Renal cortical epithelial cell (primary cell): ENCODE measurements at regions not wholly inside any gene's neighbourhood (a gene's known extent, or its start where the extent isn't known, plus 50 kb on each side); places are given as distances from the start of the nearest gene placed in this dataset.
"Not testable (repeated sequence)": the region's sequence is repeated elsewhere in the genome, so short reads cannot be mapped to it uniquely, and the experiment has no call there.

ENCODE experiments used
- DNase-seq: peaks from one replicate; pipeline ENCODE4 v3.0.0-alpha.2; 2011; ENCODE audit warnings: low read depth

DNA sequence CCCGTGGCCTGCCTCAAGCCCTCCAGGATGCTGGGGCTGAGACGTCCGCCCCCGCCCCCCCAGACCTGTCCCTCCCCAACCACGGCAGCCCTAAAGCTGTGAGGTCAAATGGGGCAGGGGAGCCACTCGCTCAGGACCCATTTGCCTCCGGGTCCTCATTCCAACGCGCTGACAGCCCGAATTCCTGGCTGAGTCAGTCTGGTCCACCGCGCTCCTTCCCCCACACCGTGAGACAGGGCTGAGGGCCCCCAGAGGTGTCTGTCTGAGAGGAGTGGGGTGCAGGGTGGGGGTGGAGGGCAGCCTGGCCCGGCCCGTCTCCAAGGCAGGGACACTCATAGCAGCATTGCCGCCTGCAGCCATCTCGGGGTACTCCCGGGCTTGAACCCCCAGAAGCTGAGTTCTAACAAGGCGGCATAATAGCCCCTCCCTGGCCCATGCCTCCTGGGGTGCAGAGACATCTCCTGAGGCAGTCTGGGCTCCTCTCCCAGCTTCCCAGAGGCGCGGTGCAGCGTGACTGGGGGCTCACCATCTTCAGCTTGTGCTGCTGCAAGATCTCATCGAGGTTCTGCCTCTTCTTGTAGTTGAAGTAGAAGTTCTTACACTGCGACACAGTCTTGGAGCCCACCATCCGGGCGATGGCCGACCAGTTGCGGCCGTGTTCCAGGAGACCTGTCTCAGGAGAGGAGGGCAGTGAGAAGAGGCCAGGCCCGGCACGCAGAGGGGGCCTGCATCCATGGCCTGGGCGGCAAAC lies 90.5 kb downstream of the RFLNA start:
- peak; percentile 46 for DNase-seq

DNA sequence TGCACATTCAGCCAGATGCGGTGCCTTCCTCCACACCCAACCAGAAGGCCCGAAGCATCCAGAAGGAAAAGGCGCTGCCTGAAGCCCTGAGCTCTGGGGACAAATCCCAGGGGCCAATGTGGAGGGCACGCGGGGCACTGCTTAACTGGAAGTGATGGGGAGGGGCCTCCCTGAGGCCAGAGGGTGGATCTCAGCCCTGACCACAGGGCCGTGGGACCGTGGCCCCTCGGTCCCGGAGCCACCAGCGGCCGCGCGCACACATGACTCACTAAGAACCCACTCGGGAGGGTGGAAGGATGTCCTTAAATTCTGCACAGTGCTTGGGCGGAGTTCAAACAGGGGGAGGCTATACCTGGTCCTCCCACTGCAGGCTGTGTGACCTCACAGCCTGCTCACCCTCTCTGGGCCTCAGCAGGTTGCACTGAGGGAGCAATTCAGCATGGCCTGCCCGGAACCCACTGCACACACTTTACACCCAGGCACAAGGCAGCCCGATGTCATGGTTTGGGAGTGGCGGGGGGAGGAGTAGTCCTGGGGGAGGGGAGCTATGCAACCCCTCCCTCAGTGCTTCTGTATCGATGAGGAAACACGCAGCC lies 89.5 kb downstream of the RFLNA start:
- no peak for DNase-seq

DNA sequence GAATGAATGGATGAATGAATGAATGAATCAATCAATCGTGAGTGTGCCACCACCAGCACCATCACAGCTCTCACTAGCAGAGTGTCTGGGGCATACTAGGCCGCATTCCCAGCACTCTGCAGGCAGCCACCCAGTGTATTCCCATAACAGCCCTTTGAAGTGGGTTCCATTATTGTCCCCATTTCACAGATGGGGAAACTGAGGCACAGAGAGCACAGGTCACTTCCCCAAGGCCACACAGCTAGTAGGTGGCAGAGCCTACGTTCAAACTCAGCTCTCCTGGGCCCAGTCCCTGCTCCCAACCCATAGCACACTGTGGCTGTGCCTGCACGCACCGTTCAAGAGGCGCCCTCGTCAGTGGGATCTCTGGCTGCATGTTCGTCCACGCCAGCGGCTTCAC lies 88.1 kb downstream of the RFLNA start:
- DNase-seq: no peak

- peak; percentile 46 for DNase-seq
These were observed 86.8 kb downstream of the RFLNA start for GRCh38 chr12:124381456-124382296.

DNA sequence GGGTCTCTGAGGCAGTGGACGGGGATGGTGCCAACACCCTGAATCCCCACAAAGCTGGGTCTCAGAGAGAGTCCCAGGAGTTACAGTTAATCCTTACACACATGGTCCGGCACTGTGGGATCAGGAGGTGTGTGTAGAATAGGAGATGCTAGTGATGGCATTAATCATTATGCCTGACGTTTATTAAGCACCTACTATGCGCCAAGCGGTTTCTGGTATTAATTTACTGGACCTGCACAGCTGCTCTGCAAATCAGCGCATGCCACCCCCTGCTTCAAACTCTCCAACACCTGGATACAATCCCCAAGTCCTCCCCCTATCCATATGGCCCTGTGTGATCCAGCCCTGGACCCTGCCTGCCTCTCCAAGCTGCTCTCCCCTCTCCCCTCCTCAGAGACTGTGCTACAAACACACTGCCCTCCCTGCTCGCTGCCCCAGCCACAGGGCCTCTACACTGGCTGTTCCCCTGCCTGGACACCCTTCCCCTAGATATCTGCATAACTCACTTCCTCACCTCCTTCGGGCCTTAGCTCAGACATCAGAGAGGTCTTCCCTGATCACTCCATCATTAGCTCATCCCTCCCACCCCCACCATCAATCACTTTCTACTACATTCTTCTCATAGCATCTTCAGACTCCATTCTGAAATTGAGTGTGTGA lies 86.0 kb downstream of the RFLNA start:
- DNase-seq: no peak

GRCh38 chr12:124379938-124380754 lies 85.3 kb downstream of the RFLNA start:
- DNase-seq: no peak

GRCh38 chr12:124379379-124379937 lies 84.6 kb downstream of the RFLNA start:
- DNase-seq: no peak

DNA sequence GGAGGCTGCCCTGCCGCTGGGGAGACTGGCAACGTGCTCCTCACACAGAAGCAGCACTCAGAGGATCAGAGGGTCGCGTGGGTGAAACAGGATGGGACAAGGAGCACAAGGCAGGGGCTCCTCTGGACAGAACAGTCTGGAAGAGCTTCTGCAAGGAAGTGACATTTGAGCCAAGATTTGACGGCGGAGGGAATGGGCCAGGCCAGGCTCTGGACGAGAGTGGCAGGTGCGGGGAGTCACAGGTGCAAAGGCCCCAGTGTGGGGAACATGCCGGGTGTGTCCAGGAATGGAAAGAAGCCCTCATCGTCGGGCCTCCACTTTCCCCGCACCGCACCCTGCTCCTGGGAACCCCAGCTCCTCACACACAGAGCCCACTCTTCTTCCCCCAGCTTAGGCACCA lies 84.0 kb downstream of the RFLNA start:
- DNase-seq: no peak

DNA sequence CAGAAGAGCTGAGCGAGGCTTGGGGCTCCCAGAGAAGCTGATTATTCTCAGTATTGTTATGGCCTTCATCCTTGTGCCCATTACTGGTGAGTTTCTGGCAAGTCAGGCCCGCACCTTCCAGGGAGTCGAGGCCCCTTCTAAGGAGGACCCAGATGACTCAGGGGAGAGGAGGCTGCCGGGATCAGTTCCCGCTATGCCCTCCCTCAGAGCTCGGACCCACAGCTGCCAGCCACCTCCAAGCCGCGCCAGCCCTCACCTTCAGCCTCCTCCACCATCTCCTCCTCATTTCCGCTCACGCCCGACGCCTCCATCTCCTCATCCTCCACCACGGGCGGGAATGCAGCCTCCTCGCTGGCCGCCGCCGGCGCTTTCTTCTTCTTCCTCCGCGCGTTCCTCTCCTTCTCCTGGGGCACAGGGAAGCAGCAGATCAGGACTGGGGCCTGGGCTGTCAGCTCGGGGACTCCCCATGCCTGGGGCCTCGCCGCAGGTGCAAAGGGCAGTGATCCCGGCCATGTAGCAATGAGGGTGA lies 83.2 kb downstream of the RFLNA start:
- no peak for DNase-seq

- no peak for DNase-seq
These were observed 81.5 kb downstream of the RFLNA start for GRCh38 chr12:124376435-124376834.

DNA sequence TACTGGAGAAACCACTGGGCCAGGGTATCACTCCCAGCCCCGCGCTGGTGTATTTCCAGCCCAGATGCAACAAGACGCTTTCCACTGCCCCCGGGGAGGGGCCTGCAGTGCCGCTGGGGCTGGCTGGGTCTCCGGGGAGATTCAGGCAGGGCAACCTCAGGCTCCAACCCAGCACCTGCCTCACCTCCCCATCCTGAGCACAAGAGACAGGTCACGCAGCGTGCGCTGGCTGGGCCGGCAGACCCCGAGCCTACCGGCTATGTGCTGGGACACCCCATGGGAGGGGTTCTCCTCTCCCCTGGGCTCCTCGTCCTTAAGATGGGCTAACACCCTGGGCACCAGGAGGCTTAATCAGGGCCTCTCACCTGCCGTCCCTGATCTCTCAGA lies 80.9 kb downstream of the RFLNA start:
- no peak for DNase-seq

DNA sequence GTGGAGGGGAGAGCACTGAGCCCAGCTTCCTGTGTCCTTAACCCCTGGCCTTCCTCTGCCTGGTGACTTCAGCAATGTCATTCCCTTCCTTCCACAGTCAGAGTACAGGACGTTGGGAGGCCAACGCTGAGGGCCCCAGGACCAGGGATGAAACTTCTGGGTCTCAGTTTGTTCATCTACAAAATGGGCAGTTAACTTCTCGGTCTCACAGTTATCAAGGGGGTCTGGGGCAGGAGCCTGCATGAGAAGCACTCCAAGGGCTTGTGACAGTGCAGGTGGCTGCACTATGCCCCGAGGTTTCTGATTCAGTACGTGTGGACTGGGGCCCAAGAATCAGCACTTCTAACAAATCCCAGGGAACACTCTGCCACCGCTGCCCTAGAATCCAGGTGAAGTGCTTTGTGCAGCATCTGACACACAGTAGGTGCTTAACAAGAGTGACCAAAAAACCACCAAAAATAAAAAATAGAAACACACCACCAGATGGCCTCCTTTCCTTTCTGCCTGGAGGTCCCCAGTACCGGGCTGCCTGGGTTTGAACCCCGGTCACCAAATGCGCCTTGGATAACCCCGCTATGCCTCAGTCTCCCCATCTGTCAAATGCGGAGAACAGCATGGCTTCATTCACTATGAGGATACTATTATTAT lies 80.4 kb downstream of the RFLNA start:
- DNase-seq: no peak

GRCh38 chr12:124374567-124374966 lies 79.7 kb downstream of the RFLNA start:
- no peak for DNase-seq

DNA sequence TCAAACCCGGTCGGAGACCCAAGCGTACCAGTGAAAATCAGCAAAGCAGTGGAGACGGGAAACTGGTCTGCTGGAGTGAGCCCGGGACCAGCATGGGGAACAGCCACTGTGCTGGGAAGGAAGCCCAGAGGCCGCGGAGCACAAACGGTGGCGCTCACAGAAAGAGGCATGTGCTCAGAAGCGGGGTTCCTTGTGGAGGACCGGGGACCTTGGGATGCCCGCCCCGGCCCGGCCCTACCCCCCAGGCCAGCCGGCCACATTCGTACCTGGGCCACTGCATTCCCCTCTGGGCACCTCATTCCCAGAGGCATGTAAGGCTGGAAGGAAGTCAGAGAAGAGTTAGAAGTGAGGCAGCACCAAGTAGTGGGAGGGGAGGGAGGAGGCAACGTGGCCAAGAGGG lies 79.3 kb downstream of the RFLNA start:
- no peak for DNase-seq

GRCh38 chr12:124373701-124374100 lies 78.8 kb downstream of the RFLNA start:
- not testable (repeated sequence) for DNase-seq

DNA sequence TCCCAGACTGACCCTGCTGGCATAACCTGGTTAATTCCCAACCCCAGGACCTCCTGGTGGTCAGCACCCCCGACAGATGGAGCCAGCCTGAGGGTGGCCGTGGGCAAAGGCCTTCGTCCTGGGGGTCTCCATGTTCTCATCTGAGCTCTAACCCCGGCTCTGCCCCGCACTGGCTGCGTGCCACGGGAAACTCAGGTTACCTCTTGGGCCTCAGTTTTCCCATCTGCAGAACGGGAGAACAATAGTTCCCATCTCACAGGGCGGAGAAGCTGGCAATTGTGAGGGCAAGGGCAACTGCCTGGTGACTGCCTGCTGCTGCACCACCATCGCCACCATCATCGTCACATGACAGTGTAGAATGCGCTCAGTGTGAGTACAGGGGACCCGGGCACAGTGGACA lies 77.9 kb downstream of the RFLNA start:
- DNase-seq: no peak

- DNase-seq: no peak
These were observed 77.2 kb downstream of the RFLNA start for GRCh38 chr12:124371970-124372555.

GRCh38 chr12:124371366-124371765 lies 76.5 kb downstream of the RFLNA start:
- no peak for DNase-seq

- DNase-seq: no peak
These were observed 76.0 kb downstream of the RFLNA start for GRCh38 chr12:124370851-124371250.

GRCh38 chr12:124370384-124370783 lies 75.5 kb downstream of the RFLNA start:
- no peak for DNase-seq
